Trophoblast cell (in vitro differentiated cells and primary cell): ENCODE measurements at regions not wholly inside any gene's neighbourhood (a gene's known extent, or its start where the extent isn't known, plus 50 kb on each side); places are given as distances from the start of the nearest gene placed in this dataset.
A peak's percentile ranks its signal among the peaks of the same experiment; 100 is the strongest.

ENCODE experiments used
- DNase-seq, 2 donors: peaks; one replicate each; pipeline ENCODE4 v3.0.0-alpha.2; 2016
- H2AFZ ChIP-seq: 2 replicates; pipeline ENCODE4 v1.6.1; 2013; ENCODE audit warnings: low read length, moderate library complexity, mild to moderate bottlenecking; ENCODE audit not compliant: insufficient read depth, poor library complexity
- H2AK5ac ChIP-seq: 2 replicates; pipeline ENCODE4 v1.6.1; 2013; ENCODE audit warnings: mild to moderate bottlenecking, low read length
- H2BK120ac ChIP-seq: 2 replicates; pipeline ENCODE4 v1.6.1; 2013; ENCODE audit warnings: low read length, mild to moderate bottlenecking, moderate library complexity; ENCODE audit not compliant: insufficient read depth, poor library complexity
- H2BK12ac ChIP-seq: 2 replicates; pipeline ENCODE4 v1.6.1; 2013; ENCODE audit warnings: mild to moderate bottlenecking, low read length, moderate library complexity
- H2BK5ac ChIP-seq: 2 replicates; pipeline ENCODE4 v1.6.1; 2013; ENCODE audit warnings: low read length, low read depth, moderate library complexity, mild to moderate bottlenecking; ENCODE audit not compliant: poor library complexity
- H3K14ac ChIP-seq: 2 replicates; pipeline ENCODE4 v1.6.1; 2013; ENCODE audit warnings: mild to moderate bottlenecking, low read length
- H3K18ac ChIP-seq: 2 replicates; pipeline ENCODE4 v1.6.1; 2013; ENCODE audit warnings: mild to moderate bottlenecking, low read length
- H3K23ac ChIP-seq: 2 replicates; pipeline ENCODE4 v1.6.1; 2013; ENCODE audit warnings: low read length
- H3K27ac ChIP-seq: 2 replicates; pipeline ENCODE4 v1.5.1; 2013; ENCODE audit warnings: low read depth, mild to moderate bottlenecking, inconsistent platforms, low read length, moderate library complexity
- H3K27me3 ChIP-seq: 2 replicates; pipeline ENCODE4 v1.6.1; 2013; ENCODE audit warnings: inconsistent platforms, mild to moderate bottlenecking, low read length, moderate library complexity; ENCODE audit not compliant: insufficient read depth
- H3K36me3 ChIP-seq, 2 experiments: 1 replicate in 1 of 2; 2 replicates in 1 of 2; pipeline ENCODE4 v1.6.1; 2013; ENCODE audit warnings: low read length in 2 of 2, mild to moderate bottlenecking in 2 of 2, moderate library complexity in 1 of 2; ENCODE audit not compliant: insufficient read depth in 2 of 2, control insufficient read depth in 1 of 2
- H3K4ac ChIP-seq: 2 replicates; pipeline ENCODE4 v1.6.1; 2013; ENCODE audit warnings: low read depth, mild to moderate bottlenecking, low read length, moderate library complexity
- H3K4me1 ChIP-seq, 2 experiments: 1 replicate in 1 of 2; 2 replicates in 1 of 2; pipeline ENCODE4 v1.6.1; 2013; ENCODE audit warnings: low read length in 2 of 2, mild to moderate bottlenecking in 2 of 2, moderate library complexity in 1 of 2; ENCODE audit not compliant: insufficient read depth in 2 of 2, control insufficient read depth in 1 of 2
- H3K4me2 ChIP-seq: 2 replicates; pipeline ENCODE4 v1.6.1; 2013; ENCODE audit warnings: inconsistent platforms, mild to moderate bottlenecking, low read length, moderate library complexity
- H3K4me3 ChIP-seq: 2 replicates; pipeline ENCODE4 v1.5.1; 2013; ENCODE audit warnings: mild to moderate bottlenecking, low read depth, low read length, inconsistent platforms
- H3K79me1 ChIP-seq: one replicate; pipeline ENCODE4 v1.6.1; 2013; ENCODE audit warnings: low read length
- H3K79me2 ChIP-seq: 2 replicates; pipeline ENCODE4 v1.6.1; 2013; ENCODE audit warnings: low read length, mild to moderate bottlenecking; ENCODE audit not compliant: control insufficient read depth, insufficient read depth, poor library complexity
- H3K9ac ChIP-seq: 2 replicates; pipeline ENCODE4 v1.6.1; 2013; ENCODE audit warnings: mild to moderate bottlenecking, low read length
- H3K9me3 ChIP-seq: 2 replicates; pipeline ENCODE4 v1.6.1; 2013; ENCODE audit warnings: low read depth, mild to moderate bottlenecking, control low read depth, inconsistent platforms, low read length; ENCODE audit not compliant: insufficient read depth
- H4K12ac ChIP-seq: 2 replicates; pipeline ENCODE4 v1.6.1; 2013; ENCODE audit warnings: low read depth, mild to moderate bottlenecking, low read length, moderate library complexity
- H4K8ac ChIP-seq: 2 replicates; pipeline ENCODE4 v1.6.1; 2013; ENCODE audit warnings: low read depth, mild to moderate bottlenecking, low read length, moderate library complexity
- H4K91ac ChIP-seq: one replicate; pipeline ENCODE4 v1.6.1; 2013; ENCODE audit warnings: low read depth, mild to moderate bottlenecking, low read length, moderate library complexity
- WGBS: extraction: QIAGEN DNeasy Blood & Tissue Kit; methylation state at CpG from one replicate; pipeline ENCODE4 v1.1.7; 2013; ENCODE audit warnings: missing lambda C conversion rate; ENCODE audit not compliant: insufficient read length, insufficient coverage; ENCODE audit errors: extremely low coverage; 5-methylcytosine and 5-hydroxymethylcytosine counted together

GRCh38 chr21:35699361-35699760 lies 361.0 kb downstream of the SETD4 start:
- no peak overlapping the region for H2BK12ac ChIP-seq
- no CpG with 5 or more reads among the region's 3 CpGs for WGBS
- no peak overlapping the region for H3K4me2 ChIP-seq

GRCh38 chr21:35697321-35697808 lies 363.0 kb downstream of the SETD4 start:
- H3K9ac ChIP-seq: no peak overlapping the region
- H4K12ac ChIP-seq: no peak overlapping the region
- no peaks in the 10 kb centered on the region for H3K27me3 ChIP-seq
- peak overlapping the region; percentile 39 for H3K4me3 ChIP-seq
- no peak overlapping the region for H4K8ac ChIP-seq
- no peak overlapping the region for H2BK5ac ChIP-seq
- H2AFZ ChIP-seq: no peak overlapping the region
- H2AK5ac ChIP-seq: no peak overlapping the region
- H3K36me3 ChIP-seq: no peaks in the 10 kb centered on the region
- no peaks in the 10 kb centered on the region for H3K4me1 ChIP-seq
- WGBS: no CpG with 5 or more reads among the region's 3 CpGs
- H2BK120ac ChIP-seq: no peak overlapping the region
- H3K27ac ChIP-seq: no peak overlapping the region
- no peak overlapping the region for H3K14ac ChIP-seq
- H3K4ac ChIP-seq: no peak overlapping the region
- peak overlapping the region; percentile 65 for H3K23ac ChIP-seq
- H3K4me2 ChIP-seq: no peak overlapping the region
- no peaks in the 10 kb centered on the region for H3K79me1 ChIP-seq
- no peak overlapping the region for H2BK12ac ChIP-seq
- H3K79me2 ChIP-seq: no peaks in the 10 kb centered on the region
- H4K91ac ChIP-seq: no peak overlapping the region
- no peaks in the 10 kb centered on the region for H3K9me3 ChIP-seq
- DNase-seq: no peak
- no peak overlapping the region for H3K18ac ChIP-seq

More at GRCh38 chr21:35699361-35699760, 361.0 kb downstream of the SETD4 start:
- Histone ChIP-seq H2AK5ac (no peak overlapping the region), H3K18ac (no peak overlapping the region), H3K9ac (no peak overlapping the region), H3K36me3 (no peaks in the 10 kb centered on the region), H3K4me3 (no peak overlapping the region), H4K8ac (no peak overlapping the region), H3K9me3 (no peaks in the 10 kb centered on the region), H2AFZ (no peak overlapping the region), H4K91ac (no peak overlapping the region), H2BK5ac (no peak overlapping the region), H3K27ac (no peak overlapping the region), H3K4ac (no peak overlapping the region), H3K79me2 (no peaks in the 10 kb centered on the region), H3K23ac (no peak overlapping the region), H2BK120ac (no peak overlapping the region), H3K14ac (no peak overlapping the region), H3K27me3 (no peaks in the 10 kb centered on the region), H4K12ac (no peak overlapping the region), H3K4me1 (no peaks in the 10 kb centered on the region), H3K79me1 (no peaks in the 10 kb centered on the region)
- no peak for DNase-seq

GRCh38 chr21:35696644-35697043 lies 363.7 kb downstream of the SETD4 start:
- H3K4me1 ChIP-seq: no peaks in the 10 kb centered on the region
- H3K4ac ChIP-seq: no peak overlapping the region
- no peak overlapping the region for H2BK5ac ChIP-seq
- H2AK5ac ChIP-seq: no peak overlapping the region
- H3K79me1 ChIP-seq: no peaks in the 10 kb centered on the region
- H3K23ac ChIP-seq: no peak overlapping the region
- no peak overlapping the region for H3K14ac ChIP-seq
- no peak overlapping the region for H2BK120ac ChIP-seq
- no peaks in the 10 kb centered on the region for H3K79me2 ChIP-seq
- H3K27me3 ChIP-seq: no peaks in the 10 kb centered on the region
- WGBS: no CpG with 5 or more reads among the region's 2 CpGs
- no peak overlapping the region for H4K8ac ChIP-seq
- no peaks in the 10 kb centered on the region for H3K9me3 ChIP-seq
- H3K27ac ChIP-seq: no peak overlapping the region
- H2AFZ ChIP-seq: no peak overlapping the region
- DNase-seq: peak in 1 of 2 donors; percentile 10
- no peak overlapping the region for H4K91ac ChIP-seq
- H2BK12ac ChIP-seq: no peak overlapping the region
- H4K12ac ChIP-seq: no peak overlapping the region
- H3K18ac ChIP-seq: no peak overlapping the region
- H3K4me2 ChIP-seq: no peak overlapping the region
- H3K4me3 ChIP-seq: no peak overlapping the region
- H3K36me3 ChIP-seq: no peaks in the 10 kb centered on the region
- H3K9ac ChIP-seq: no peak overlapping the region

GRCh38 chr21:35692311-35692710 lies 368.0 kb downstream of the SETD4 start:
- Histone ChIP-seq H3K36me3 (no peaks in the 10 kb centered on the region), H2BK5ac (no peak overlapping the region), H3K4ac (no peak overlapping the region), H3K79me1 (no peaks in the 10 kb centered on the region), H3K27me3 (no peaks in the 10 kb centered on the region), H4K8ac (no peak overlapping the region), H3K9me3 (no peaks in the 10 kb centered on the region), H2BK12ac (no peak overlapping the region), H4K91ac (no peak overlapping the region), H3K4me1 (no peaks in the 10 kb centered on the region), H4K12ac (no peak overlapping the region), H2AFZ (no peak overlapping the region), H3K18ac (no peak overlapping the region), H3K4me2 (no peak overlapping the region), H3K9ac (no peak overlapping the region), H2AK5ac (no peak overlapping the region), H3K23ac (no peak overlapping the region), H3K4me3 (no peak overlapping the region), H3K79me2 (no peaks in the 10 kb centered on the region), H3K27ac (no peak overlapping the region), H3K14ac (no peak overlapping the region), H2BK120ac (no peak overlapping the region)
- WGBS: no CpG with 5 or more reads among the region's 2 CpGs
- DNase-seq: no peak
